ENCODE measurements at regions not wholly inside any gene's neighbourhood (a gene's known extent, or its start where the extent isn't known, plus 50 kb on each side); places are given as distances from the start of the nearest gene placed in this dataset.

DNA sequence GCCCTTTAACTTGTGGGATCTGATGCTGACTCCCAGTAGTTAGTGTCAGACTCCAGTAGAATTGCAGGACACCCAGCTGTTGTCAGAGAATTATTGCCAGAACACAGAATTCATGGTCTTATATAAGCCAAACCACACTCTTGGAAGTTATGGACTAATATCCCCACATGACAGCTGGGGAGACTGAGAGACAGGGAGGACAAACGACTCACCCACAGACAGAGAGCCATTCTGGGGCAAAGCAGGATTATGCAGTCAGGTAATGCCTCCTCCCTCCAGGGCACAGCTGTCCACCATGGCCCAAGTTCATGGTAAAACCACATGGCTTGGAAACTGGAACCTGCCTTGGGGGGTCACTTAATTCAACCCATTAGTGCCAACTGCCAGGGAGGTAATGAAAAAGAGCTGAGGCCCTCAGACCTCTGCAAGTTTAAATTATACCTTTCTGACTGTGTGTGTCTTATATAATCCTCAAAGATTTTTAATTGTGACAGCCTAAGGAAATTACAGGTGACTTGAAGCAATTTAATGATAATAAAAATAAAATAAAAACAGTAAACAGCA lies 299.5 kb downstream of the BUD13 start:
- H3K27me3 ChIP-seq = peaks cover 4% of the 10 kb centered on the region
- no peak overlapping the region for H3K4me3 ChIP-seq
- H3K4me1 ChIP-seq = no peaks in the 10 kb centered on the region
- H3K27ac ChIP-seq = no peak overlapping the region
- H3K36me3 ChIP-seq = no peaks in the 10 kb centered on the region
- no peaks in the 10 kb centered on the region for H3K9me3 ChIP-seq
- DNase-seq (ENCODE audit: low spot score in 2 of 2) = no peak
- TF ChIP-seq POLR2AphosphoS5 (IDR thresholded peaks at IDR 0.05) = no peak
- no peak for TF ChIP-seq EP300 (IDR thresholded peaks at IDR 0.05)
- TF ChIP-seq POLR2A (IDR thresholded peaks at IDR 0.05) = no peak
- TF ChIP-seq, protein P1, sequence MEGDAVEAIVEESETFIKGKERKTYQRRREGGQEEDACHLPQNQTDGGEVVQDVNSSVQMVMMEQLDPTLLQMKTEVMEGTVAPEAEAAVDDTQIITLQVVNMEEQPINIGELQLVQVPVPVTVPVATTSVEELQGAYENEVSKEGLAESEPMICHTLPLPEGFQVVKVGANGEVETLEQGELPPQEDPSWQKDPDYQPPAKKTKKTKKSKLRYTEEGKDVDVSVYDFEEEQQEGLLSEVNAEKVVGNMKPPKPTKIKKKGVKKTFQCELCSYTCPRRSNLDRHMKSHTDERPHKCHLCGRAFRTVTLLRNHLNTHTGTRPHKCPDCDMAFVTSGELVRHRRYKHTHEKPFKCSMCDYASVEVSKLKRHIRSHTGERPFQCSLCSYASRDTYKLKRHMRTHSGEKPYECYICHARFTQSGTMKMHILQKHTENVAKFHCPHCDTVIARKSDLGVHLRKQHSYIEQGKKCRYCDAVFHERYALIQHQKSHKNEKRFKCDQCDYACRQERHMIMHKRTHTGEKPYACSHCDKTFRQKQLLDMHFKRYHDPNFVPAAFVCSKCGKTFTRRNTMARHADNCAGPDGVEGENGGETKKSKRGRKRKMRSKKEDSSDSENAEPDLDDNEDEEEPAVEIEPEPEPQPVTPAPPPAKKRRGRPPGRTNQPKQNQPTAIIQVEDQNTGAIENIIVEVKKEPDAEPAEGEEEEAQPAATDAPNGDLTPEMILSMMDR (IDR thresholded peaks at IDR 0.05) = no peak
- WGBS = no CpG with 5 or more reads among the region's 1 CpG

DNA sequence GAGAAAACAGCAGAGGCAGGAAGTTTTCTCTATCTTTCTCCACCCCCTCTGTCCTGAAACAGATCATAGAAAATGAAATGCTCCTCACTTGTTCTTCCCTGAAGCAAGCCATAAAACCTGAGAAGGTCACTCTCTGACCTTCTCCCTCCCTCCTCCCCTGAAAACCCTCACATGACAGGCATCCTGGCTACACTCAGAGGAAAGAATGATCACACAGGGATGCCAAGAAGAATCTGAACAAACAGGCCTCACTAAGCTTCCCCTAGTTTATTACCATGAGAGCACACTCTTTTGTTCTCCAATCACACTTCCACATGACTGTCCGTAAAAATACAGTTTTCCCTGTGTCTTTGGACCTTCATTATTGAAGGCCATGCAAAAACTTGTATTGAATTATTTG lies 300.1 kb downstream of the BUD13 start:
- Histone ChIP-seq H3K4me3 (no peak overlapping the region), H3K27ac (no peak overlapping the region), H3K36me3 (no peaks in the 10 kb centered on the region), H3K4me1 (no peaks in the 10 kb centered on the region), H3K27me3 (peaks cover 11% of the 10 kb centered on the region), H3K9me3 (no peaks in the 10 kb centered on the region)
- DNase-seq (ENCODE audit: low spot score in 2 of 2) = no peak
- 79% methylated on average over 1 of the region's 1 CpG for WGBS
- TF ChIP-seq, protein P1 (IDR thresholded peaks at IDR 0.05) = no peak
- TF ChIP-seq EP300 (IDR thresholded peaks at IDR 0.05) (no peak), POLR2AphosphoS5 (IDR thresholded peaks at IDR 0.05) (no peak), POLR2A (IDR thresholded peaks at IDR 0.05) (no peak)

GRCh38 chr11:116471608-116472256 lies 301.1 kb downstream of the BUD13 start:
- Histone ChIP-seq H3K4me3 (no peak overlapping the region), H3K9me3 (no peaks in the 10 kb centered on the region), H3K27me3 (peaks cover 16% of the 10 kb centered on the region), H3K4me1 (no peaks in the 10 kb centered on the region), H3K27ac (no peak overlapping the region), H3K36me3 (no peaks in the 10 kb centered on the region)
- TF ChIP-seq, protein P1 (IDR thresholded peaks at IDR 0.05) = no peak
- no peak for TF ChIP-seq POLR2AphosphoS5 (IDR thresholded peaks at IDR 0.05)
- TF ChIP-seq POLR2A (IDR thresholded peaks at IDR 0.05) = no peak
- no peak for TF ChIP-seq EP300 (IDR thresholded peaks at IDR 0.05)
- 63% methylated on average over 3 of the region's 3 CpGs for whole genome bisulfite sequencing
- no peak for DNase-seq (ENCODE audit: low spot score in 2 of 2)

DNA sequence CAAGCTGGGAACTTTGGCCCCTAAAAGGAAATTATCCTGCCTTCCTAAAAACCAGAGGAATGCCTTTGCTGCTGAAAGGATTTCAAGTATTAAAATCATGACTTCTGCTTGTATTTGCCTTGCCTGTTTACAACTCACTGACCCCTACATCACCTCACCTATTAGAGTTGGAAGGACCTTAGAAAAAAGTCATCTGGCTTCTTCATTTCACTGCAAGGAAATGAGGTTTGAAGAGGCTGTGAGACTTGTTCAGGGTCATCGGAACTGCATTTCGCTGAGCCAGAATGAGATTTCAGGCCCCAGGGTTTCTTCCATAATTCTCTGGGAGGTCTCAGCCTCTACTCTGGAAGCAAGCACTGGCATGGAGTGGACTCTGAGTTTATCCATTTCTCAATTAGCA lies 304.1 kb downstream of the BUD13 start:
- Histone ChIP-seq H3K4me1 (no peaks in the 10 kb centered on the region), H3K36me3 (no peaks in the 10 kb centered on the region), H3K27ac (no peak overlapping the region), H3K27me3 (peaks cover 16% of the 10 kb centered on the region), H3K9me3 (no peaks in the 10 kb centered on the region), H3K4me3 (no peak overlapping the region)
- 94% methylated on average over 2 of the region's 2 CpGs for WGBS
- DNase-seq (ENCODE audit: low spot score in 2 of 2) = no peak
- no peak for TF ChIP-seq EP300 (IDR thresholded peaks at IDR 0.05)
- TF ChIP-seq, protein P1 (IDR thresholded peaks at IDR 0.05) = no peak
- no peak for TF ChIP-seq POLR2A (IDR thresholded peaks at IDR 0.05)
- TF ChIP-seq POLR2AphosphoS5 (IDR thresholded peaks at IDR 0.05) = no peak

- no peak overlapping the region for H3K4me3 ChIP-seq
These were observed 305.0 kb downstream of the BUD13 start for GRCh38 chr11:116467823-116468222.

More at GRCh38 chr11:116467823-116468222, 305.0 kb downstream of the BUD13 start:
- no peaks in the 10 kb centered on the region for H3K4me1 ChIP-seq
- H3K27ac ChIP-seq = no peak overlapping the region
- TF ChIP-seq EP300 (IDR thresholded peaks at IDR 0.05) (no peak), POLR2AphosphoS5 (IDR thresholded peaks at IDR 0.05) (no peak), POLR2A (IDR thresholded peaks at IDR 0.05) (no peak)
- TF ChIP-seq, protein P1 (IDR thresholded peaks at IDR 0.05) = no peak
- H3K9me3 ChIP-seq = no peaks in the 10 kb centered on the region
- H3K36me3 ChIP-seq = no peaks in the 10 kb centered on the region
- H3K27me3 ChIP-seq = peaks cover 16% of the 10 kb centered on the region
- WGBS = 70% methylated on average over 6 of the region's 6 CpGs
- DNase-seq (ENCODE audit: low spot score in 2 of 2) = no peak

Data from suprapubic skin (tissue), 4 donors.